Left hindlimb (tissue), 1 donor: ENCODE measurements at regions not wholly inside any gene's neighbourhood (a gene's known extent, or its start where the extent isn't known, plus 50 kb on each side); places are given as distances from the start of the nearest gene placed in this dataset.
A peak's percentile ranks its signal among the peaks of the same experiment; 100 is the strongest.
"Not testable (repeated sequence)": the region's sequence is repeated elsewhere in the genome, so short reads cannot be mapped to it uniquely, and the experiment has no call there.

Experiments
- DNase-seq: peaks from one replicate; pipeline ENCODE4 v3.0.0-alpha.2; 2018

GRCh38 chrX:111041018-111041462, 55.0 kb upstream of the PAK3 start:
- DNase-seq: peak; percentile 40

GRCh38 chrX:111040377-111041017, 55.5 kb upstream of the PAK3 start:
- DNase-seq: no peak

- DNase-seq: no peak
Measured at GRCh38 chrX:111039606-111040005, 56.4 kb upstream of the PAK3 start.

DNA sequence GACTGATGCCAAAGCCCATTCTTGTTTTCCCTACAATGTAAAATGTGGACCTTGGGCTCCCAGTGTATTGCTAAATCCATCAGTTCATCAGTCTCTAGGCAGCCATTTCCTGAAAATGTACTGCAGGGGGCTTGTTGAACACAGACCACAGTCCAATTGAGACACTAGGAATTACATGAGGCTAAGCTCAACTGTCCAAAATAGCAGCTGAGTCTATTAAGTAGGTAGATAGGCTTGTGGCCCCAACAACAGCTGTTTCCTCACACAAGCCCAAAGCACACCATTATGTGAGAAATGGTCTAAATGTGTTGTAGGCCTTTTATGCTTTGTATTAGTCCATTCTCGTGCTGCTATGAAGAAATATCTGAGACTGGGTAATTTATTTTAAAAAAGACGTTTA, 60.0 kb upstream of the PAK3 start:
- no peak for DNase-seq

GRCh38 chrX:111035256-111035655, 60.7 kb upstream of the PAK3 start:
- DNase-seq: no peak

DNA sequence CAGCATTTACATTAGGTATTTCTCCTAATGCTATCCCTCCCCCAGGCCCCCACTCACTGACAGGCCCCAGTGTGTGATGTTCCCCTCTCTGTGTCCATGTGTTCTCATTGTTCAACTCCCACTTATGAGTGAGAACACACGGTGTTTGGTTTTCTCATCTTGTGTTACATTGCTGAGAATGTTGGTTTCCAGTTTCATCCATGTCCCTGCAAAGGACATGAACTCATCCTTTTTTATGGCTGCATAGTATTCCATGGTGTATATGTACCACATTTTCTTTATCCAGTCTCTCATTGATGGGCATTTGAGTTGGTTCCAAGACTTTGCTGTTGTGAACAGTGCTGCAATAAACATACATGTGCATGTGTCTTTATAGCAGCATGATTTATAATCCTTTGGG, 73.0 kb upstream of the PAK3 start:
- not testable (repeated sequence) for DNase-seq

DNA sequence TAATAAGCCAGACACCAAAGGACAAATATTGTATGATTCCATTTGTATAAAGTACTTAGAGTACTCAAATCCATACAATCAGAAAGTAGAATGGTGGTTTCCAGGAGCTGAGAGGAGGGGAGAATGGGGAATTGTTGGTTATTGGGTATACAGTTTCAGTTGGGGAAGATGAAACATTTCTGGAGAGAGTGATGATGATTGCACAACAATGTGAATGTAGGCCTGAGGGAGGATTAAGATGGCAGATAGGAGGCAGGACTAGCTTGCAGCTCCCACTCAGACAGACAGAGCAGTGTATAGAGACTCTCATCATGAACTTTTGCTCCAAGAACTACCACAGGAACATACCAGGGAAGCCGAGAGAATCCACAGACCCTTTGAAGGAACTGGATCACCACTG, 75.7 kb upstream of the PAK3 start:
- DNase-seq: no peak

DNA sequence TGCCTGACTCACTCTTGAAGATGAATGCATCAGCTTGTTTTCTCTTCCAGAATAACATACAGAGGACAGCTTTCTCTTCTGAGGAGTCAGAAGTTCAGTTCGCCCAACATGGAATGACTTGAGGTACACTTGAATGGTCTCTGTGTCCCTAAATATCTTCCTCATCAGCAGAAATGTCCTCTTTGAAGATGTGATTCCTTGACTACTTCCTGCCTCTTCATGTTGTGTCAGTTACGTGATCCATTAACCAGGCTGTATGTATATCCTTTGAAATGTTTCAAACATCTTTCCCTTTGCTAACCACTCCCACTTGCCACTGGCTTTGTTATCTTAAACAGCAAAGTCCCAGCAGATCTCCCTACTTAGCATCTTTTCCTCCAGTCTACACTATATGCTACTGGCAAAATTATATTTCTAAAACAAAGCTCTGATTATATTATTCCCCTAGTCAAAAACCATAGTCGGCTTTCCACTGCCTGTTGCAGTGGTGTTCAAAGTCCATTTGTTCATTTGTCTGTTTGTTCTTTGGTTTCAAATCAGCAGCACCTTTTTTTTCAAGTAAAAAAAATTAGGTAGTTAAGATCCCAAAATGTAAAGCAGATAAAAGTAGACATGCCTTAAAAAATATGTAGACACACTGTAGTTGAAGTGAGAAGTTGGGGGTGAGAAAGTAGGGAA, 82.1 kb upstream of the PAK3 start:
- no peak for DNase-seq

GRCh38 chrX:111010111-111010510, 85.9 kb upstream of the PAK3 start:
- no peak for DNase-seq

GRCh38 chrX:111009256-111009655, 86.7 kb upstream of the PAK3 start:
- DNase-seq: no peak

- no peak for DNase-seq
Measured at GRCh38 chrX:111008126-111008525, 87.9 kb upstream of the PAK3 start.

GRCh38 chrX:111007238-111007637, 88.8 kb upstream of the PAK3 start:
- DNase-seq: no peak

DNA sequence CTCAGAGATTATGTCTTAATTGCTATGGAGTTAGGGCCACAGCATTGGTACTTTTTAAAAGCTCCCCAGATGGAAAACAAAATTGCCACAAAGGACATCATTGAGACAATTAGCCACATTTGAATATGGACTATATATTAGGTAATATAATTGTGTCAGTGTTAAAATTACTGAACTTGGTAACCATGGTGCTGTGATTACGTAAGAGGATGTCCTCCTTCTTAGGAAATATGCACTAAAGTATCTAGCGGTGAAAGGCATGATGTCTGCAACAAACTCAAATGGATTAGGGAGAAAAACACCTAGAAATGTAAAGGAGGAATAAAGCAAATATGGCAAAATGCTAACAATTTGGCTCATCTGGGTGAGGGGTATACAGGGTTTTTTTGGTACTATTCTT, 89.9 kb upstream of the PAK3 start:
- no peak for DNase-seq

GRCh38 chrX:111005166-111005565, 90.8 kb upstream of the PAK3 start:
- no peak for DNase-seq

GRCh38 chrX:111003118-111003517, 92.9 kb upstream of the PAK3 start:
- DNase-seq: no peak

DNA sequence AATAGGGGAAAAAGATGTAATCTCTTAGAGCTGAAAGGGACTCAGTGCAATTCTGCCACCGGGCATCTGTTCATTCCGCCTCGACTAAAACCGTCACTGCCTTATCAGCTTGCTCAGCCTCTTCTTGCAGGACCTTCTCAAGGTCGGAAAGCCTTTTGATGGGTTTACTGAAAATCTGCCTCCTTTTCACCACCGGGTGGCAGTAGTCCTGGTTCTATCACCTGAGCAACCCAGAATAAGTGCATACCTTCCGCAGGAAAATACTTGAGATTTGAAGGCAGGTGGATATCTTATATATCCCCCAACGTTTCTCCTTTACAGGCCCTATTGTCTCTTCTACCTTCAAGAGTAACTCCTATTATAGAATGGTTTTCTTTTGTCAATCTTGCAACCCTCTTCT, 103.4 kb upstream of the PAK3 start:
- DNase-seq: no peak

DNA sequence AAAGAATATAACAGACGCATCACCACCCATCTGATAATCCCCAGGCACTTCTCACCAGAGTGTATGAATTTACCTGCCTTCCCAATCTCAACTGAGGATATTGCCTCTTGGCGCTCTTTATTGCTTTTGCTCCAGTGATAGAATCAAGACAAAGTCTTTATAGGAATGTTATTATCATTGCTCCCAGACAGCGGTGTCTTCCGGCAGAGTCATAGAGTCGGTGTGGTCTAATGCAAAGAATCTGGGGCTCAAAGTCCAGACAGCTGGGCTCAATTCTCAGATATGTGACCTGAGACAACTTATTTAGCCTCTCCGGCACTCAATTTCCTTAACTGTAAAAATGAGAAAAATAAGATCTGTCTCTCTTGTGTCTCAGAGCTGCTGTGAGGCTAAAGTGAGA, 106.1 kb upstream of the PAK3 start:
- no peak for DNase-seq

- no peak for DNase-seq
Measured at GRCh38 chrX:110989447-110989846, 106.5 kb upstream of the PAK3 start.

DNA sequence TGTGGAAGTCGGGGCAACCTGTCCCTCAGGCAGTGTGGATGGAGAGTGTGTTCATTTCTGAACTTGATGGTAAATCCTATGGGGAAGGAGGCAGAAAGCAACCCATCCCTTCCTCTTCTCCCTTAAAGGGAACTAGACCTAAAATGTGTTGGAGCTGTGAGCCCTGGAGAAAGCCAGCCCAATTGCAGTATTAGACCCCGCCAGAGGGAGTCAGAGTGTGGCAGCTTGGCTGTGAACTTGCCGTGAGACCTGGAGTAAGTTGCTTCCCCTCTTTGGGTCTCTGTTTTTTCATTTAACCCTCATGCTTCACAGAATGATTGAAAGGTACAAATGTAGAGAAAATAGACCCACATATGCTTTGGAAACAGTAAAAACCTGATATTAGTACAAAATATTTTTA, 108.7 kb upstream of the PAK3 start:
- DNase-seq: no peak

DNA sequence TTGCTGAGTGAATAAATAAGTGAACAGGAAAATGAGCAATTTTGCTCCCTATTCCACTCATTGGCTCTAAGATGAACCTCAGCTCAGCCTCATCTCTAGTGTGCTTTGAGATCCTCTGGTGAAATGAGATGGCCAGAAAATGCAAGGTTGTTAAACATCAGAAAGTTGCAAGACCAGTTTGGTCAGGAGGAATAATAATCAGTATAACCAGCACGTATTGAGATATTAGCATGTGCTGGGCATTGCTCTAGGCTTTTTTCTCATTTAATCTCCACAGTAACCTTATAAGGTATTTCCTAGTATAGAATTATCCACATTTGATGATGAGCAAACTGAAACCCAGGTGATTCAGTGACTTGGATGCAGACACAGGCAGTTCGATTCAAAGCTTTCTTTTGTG, 110.5 kb upstream of the PAK3 start:
- DNase-seq: no peak

DNA sequence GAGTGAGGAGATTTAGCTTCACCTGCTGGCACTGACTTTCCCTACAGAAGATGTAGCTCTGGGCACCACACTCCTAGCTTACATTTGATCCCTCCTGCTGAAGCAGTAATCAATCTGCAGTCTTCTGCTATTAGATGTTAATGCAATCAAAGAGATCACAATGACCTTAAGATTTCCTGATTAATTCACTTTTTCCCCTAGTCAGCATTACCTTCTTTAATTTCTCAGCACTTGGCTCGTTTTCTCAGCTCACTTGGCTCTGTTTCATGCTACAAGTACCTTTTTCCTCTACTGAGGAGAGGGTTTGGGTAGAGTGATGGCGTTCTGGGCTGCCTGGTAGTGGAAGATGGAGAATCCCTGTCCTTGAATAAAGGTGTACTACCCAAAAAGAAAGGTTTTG, 113.0 kb upstream of the PAK3 start:
- no peak for DNase-seq

DNA sequence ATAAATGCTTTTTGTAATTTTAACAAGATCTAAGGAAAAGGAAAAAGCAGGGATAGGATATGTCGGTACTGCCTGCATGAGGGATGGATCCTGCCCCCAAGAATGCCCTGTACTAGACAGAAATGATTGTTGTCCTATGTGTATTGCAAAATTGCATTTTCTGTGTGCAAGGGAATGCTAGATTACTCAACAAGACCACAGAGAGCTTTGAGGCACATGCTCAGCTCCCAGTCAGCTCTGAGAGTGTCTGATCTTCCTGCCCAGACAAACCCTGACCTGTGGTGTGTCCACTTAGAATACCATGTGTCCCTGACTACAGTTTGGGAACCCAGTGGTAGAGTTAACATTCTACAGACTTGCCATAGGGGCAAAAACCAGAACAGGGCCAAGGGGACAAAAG, 129.2 kb upstream of the PAK3 start:
- no peak for DNase-seq

GRCh38 chrX:110966091-110966454, 129.9 kb upstream of the PAK3 start:
- DNase-seq: no peak

- DNase-seq: no peak
Measured at GRCh38 chrX:110965409-110966090, 130.4 kb upstream of the PAK3 start.
